BJ (cell line): ENCODE measurements at regions not wholly inside any gene's neighbourhood (a gene's known extent, or its start where the extent isn't known, plus 50 kb on each side); places are given as distances from the start of the nearest gene placed in this dataset.
"Not testable (repeated sequence)": the region's sequence is repeated elsewhere in the genome, so short reads cannot be mapped to it uniquely, and the experiment has no call there.

Experiments
- CTCF ChIA-PET: fragments of 350-600 bp; formaldehyde crosslinking; extraction: SDS; loops from one replicate; lab custom pipeline; 2021; ENCODE audit warnings: antibody characterized with exemption, inconsistent platforms; lab: Yijun Ruan, JAX
- POLR2A ChIA-PET: fragments of 300-600 bp; sonication (Branson Sonifier 250); formaldehyde crosslinking; extraction: SDS; loops from one replicate; lab custom pipeline; 2021; ENCODE audit warnings: antibody characterized with exemption; lab: Charles Lee
- DNase-seq: peaks from one replicate; pipeline ENCODE4 v3.0.0-alpha.2; 2011; ENCODE audit warnings: low read depth
- H3K27me3 ChIP-seq: 2 replicates; pipeline ENCODE4 v1.6.0; 2011; ENCODE audit warnings: low read length; ENCODE audit not compliant: control insufficient read depth, insufficient read depth
- H3K36me3 ChIP-seq: 2 replicates; pipeline ENCODE4 v1.5.1; 2011; ENCODE audit warnings: low read length; ENCODE audit not compliant: control insufficient read depth, insufficient read depth
- H3K4me3 ChIP-seq: 2 replicates; pipeline ENCODE4 v1.5.1; 2011; ENCODE audit warnings: low read depth, mild to moderate bottlenecking, control low read depth, low read length
- TF ChIP-seq, protein P1 (sequence below): IDR thresholded peaks from 2 replicates; pipeline ENCODE4 v1.5.1; 2011; ENCODE audit warnings: low read depth, mild to moderate bottlenecking, control low read depth, inconsistent platforms, low read length, moderate library complexity; ENCODE audit not compliant: insufficient read depth

DNA sequence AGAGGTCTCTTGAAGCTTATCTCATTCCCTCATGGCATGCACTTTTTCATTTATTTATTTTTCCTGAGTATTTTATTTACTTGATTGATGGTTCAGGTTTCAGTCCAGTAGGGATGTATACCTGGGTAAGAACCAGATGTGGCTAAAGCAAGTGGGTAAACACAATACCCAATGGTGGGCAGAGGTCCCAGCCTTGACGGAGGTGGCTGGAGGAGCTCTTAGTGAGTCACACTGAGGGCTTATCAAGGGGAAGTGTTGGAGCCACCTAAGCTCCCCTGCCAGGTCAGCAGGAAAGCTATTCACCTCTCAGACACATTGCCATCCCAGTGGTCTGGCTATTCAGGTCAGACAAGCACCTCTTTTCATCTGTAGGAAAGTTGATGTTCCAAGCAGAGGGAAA is 236.2 kb upstream of the MAGEB16 start:
- H3K36me3 ChIP-seq, result no peaks in the 10 kb centered on the region
- POLR2A ChIA-PET, result no interaction called here
- TF ChIP-seq, protein P1, sequence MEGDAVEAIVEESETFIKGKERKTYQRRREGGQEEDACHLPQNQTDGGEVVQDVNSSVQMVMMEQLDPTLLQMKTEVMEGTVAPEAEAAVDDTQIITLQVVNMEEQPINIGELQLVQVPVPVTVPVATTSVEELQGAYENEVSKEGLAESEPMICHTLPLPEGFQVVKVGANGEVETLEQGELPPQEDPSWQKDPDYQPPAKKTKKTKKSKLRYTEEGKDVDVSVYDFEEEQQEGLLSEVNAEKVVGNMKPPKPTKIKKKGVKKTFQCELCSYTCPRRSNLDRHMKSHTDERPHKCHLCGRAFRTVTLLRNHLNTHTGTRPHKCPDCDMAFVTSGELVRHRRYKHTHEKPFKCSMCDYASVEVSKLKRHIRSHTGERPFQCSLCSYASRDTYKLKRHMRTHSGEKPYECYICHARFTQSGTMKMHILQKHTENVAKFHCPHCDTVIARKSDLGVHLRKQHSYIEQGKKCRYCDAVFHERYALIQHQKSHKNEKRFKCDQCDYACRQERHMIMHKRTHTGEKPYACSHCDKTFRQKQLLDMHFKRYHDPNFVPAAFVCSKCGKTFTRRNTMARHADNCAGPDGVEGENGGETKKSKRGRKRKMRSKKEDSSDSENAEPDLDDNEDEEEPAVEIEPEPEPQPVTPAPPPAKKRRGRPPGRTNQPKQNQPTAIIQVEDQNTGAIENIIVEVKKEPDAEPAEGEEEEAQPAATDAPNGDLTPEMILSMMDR, result no peak
- CTCF ChIA-PET, result no interaction called here
- no peaks in the 10 kb centered on the region for H3K27me3 ChIP-seq
- no peak overlapping the region for H3K4me3 ChIP-seq
- DNase-seq, result no peak

DNA sequence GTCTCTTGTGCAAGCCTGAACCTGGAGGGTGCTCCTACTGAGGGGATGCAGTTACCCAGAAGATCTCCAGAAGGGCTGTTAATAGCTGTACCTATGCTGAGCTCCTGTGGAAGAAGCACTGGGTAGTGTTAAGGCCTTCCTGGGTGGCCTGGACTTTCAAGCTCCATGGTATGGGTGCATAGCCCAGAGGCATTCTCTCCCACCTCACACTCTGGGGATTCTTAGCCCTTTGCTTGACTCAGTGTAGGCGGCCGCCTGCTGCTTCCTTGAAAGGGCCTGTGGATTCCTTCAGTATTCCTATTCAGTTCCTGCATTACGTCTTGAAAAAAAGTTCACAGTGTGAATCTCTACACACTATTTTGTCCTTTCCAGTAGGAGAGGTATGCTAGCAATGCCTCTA is 235.7 kb upstream of the MAGEB16 start:
- TF ChIP-seq, protein P1, result no peak
- CTCF ChIA-PET, result no interaction called here
- no peak for DNase-seq

DNA sequence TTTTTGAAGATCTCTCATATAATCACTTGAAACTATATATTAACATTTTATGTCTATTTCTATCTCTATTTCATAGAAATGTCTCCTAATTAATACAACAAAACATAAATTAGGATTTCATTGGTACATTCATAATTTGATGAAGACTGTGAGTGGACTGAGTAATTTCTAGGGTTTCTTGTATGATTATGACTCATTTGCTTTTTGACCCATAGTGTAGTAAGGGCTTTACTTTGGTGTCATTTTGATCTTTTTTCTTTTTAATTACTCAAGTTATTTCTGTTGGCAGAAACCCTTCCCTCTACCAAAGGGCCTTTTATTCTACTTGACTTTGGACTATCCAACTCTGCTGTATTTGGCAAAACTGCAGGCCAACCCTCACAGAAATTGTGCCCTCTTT is 207.9 kb upstream of the MAGEB16 start:
- POLR2A ChIA-PET, result no interaction called here
- no peak for DNase-seq
- CTCF ChIA-PET, result no interaction called here
- H3K36me3 ChIP-seq, result no peaks in the 10 kb centered on the region
- TF ChIP-seq, protein P1, result no peak
- H3K4me3 ChIP-seq, result no peak overlapping the region
- no peaks in the 10 kb centered on the region for H3K27me3 ChIP-seq

More for the DNA sequence above, 235.7 kb upstream of the MAGEB16 start:
- Histone ChIP-seq H3K4me3 (no peak overlapping the region), H3K36me3 (no peaks in the 10 kb centered on the region), H3K27me3 (no peaks in the 10 kb centered on the region)
- POLR2A ChIA-PET, result no interaction called here

DNA sequence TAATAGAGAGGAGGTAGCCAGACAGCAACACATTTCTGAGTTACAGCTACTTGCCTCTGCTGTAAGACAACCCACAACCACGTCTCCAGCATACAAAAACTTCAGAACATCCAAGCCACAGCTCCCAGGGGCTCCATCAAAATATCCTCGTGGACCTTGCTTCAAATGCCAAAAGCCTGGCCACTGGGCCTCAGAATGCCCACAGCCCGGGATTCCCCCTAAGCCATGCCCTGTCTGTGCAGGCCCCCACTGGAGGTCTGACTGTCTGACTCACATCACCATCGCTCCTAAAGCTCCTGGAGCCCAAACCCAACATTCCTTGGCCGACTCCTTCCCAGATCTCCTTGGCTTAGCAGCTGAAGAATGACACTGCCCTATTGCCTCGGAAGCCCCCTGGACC is 186.6 kb upstream of the MAGEB16 start:
- CTCF ChIA-PET, H3K36me3 ChIP-seq, DNase-seq, POLR2A ChIA-PET, H3K4me3 ChIP-seq, H3K27me3 ChIP-seq: not testable (repeated sequence)

DNA sequence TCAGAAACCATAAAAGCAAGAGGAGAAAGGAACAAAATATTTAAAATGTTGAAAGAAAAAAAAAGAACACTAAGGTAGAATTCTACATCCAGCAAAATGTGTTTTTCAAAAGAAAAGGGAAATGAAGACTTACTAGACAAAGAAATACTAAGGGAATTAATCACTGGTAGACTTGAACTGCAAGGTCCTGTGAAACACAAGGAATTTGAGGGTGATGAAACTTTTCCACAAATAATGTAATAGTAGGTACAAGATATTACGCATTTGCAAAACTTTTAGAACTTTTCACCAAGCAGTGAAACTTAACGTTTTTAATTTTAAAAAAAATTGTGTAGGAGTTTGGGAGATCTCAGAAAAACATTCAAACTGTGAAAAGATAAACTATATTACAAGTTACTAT is 180.3 kb upstream of the MAGEB16 start:
- no peak overlapping the region for H3K4me3 ChIP-seq
- H3K27me3 ChIP-seq, result no peaks in the 10 kb centered on the region
- TF ChIP-seq, protein P1, result no peak
- ChIA-PET CTCF (no interaction called here), POLR2A (no interaction called here)
- no peak for DNase-seq
- no peaks in the 10 kb centered on the region for H3K36me3 ChIP-seq

DNA sequence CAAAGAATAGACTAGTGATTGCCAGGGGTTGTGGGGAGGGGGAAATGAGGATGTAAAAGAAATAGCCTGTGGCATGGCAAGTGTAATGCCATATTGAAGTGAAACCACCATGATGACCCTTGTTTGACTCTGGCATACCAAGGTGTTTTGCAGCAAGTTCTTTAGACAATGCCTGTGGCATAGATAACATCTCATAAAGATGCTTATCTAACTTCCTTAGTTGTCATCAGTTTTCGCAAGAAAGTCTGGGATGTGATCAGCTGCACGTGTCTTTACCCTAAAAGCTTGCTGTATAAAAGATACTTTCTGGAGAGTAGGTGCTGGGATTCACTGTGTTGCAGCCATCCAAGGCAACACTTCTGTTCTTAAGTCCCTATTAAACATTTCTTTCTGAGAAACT is 176.1 kb upstream of the MAGEB16 start:
- H3K36me3 ChIP-seq, result no peaks in the 10 kb centered on the region
- DNase-seq, result no peak
- H3K4me3 ChIP-seq, result no peak overlapping the region
- ChIA-PET CTCF (no interaction called here), POLR2A (no interaction called here)
- H3K27me3 ChIP-seq, result no peaks in the 10 kb centered on the region
- TF ChIP-seq, protein P1, result no peak
